ENCODE measurements at regions not wholly inside any gene's neighbourhood (a gene's known extent, or its start where the extent isn't known, plus 50 kb on each side); places are given as distances from the start of the nearest gene placed in this dataset.

DNA sequence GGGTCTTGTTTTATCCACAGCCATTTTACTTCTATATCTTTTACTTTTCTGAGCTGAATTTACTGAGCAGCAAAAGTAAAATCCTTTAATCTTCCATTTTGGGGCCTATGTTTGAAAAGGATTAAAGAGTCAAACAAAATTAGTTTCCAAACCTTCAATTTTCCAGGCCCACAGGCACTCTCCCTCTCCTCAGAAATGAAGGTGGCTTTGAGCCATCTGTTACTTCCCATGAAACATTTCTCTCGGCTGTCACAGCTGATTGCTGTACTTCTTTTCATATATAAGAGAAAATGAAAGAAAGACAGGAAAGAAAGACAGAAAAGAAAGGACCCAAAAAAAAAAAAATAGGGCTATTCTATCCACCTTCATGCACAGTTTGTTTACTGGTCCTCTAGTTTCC, 194.9 kb downstream of the LACC1 start:
- DNase-seq (ENCODE audit: low read depth): no peak
- TF ChIP-seq, protein P1, sequence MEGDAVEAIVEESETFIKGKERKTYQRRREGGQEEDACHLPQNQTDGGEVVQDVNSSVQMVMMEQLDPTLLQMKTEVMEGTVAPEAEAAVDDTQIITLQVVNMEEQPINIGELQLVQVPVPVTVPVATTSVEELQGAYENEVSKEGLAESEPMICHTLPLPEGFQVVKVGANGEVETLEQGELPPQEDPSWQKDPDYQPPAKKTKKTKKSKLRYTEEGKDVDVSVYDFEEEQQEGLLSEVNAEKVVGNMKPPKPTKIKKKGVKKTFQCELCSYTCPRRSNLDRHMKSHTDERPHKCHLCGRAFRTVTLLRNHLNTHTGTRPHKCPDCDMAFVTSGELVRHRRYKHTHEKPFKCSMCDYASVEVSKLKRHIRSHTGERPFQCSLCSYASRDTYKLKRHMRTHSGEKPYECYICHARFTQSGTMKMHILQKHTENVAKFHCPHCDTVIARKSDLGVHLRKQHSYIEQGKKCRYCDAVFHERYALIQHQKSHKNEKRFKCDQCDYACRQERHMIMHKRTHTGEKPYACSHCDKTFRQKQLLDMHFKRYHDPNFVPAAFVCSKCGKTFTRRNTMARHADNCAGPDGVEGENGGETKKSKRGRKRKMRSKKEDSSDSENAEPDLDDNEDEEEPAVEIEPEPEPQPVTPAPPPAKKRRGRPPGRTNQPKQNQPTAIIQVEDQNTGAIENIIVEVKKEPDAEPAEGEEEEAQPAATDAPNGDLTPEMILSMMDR (IDR thresholded peaks at IDR 0.05; ENCODE audit: insufficient read depth, low read depth, low read length, missing control alignments): no peak

DNA sequence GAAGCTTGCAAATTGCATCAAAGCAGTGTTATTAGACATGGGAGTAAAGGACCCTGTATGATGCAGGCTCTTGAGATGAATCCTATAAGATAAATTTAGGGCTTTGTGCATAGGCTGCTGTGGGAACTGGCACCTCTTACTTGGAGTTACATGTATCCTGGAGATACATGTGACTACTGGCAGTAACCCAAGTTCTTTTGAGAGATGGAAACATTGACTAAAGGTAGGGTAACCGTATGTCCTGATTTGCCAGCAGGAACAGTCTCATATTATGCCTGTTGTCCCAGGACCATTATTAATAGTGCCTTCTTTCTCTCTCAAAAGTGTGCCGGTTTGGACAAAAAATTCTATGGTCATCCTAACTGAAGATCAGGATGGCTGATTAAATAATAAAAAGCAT, 195.4 kb downstream of the LACC1 start:
- TF ChIP-seq, protein P1 (IDR thresholded peaks at IDR 0.05; ENCODE audit: insufficient read depth, low read depth, low read length, missing control alignments): no peak
- no peak for DNase-seq (ENCODE audit: low read depth)
- H3K4me3 ChIP-seq (ENCODE audit: low read depth, low read length): no peak overlapping the region

More for the DNA sequence above, 194.9 kb downstream of the LACC1 start:
- H3K4me3 ChIP-seq (ENCODE audit: low read depth, low read length): no peak overlapping the region

DNA sequence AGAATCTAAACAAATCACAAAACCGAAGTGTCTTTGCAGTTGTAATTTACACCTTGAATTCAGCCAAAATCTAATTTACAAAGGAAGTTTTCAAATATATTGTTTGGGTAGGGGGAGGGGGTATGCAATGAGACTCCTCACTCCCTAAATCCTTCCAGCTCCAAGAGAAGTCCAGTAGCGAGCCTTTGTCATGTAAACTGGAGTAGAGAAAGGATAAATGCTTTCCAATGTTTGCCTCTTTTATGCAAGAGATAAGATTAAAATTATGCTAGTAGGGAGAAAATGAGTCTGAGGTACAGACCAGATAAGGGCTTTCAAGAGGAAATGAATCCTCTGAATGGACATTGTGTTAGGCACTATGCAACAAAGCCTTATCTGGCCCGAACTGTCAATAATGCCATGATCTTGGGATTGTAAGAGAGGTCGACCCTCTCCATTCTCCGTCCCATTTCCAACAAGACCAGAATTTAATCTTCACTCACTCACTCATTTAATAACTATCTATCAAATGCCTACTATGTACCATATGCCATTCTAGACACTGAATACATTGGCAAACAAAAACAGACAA, 199.2 kb downstream of the LACC1 start:
- TF ChIP-seq, protein P1 (IDR thresholded peaks at IDR 0.05; ENCODE audit: insufficient read depth, low read depth, low read length, missing control alignments): no peak
- no peak for DNase-seq (ENCODE audit: low read depth)
- no peak overlapping the region for H3K4me3 ChIP-seq (ENCODE audit: low read depth, low read length)

DNA sequence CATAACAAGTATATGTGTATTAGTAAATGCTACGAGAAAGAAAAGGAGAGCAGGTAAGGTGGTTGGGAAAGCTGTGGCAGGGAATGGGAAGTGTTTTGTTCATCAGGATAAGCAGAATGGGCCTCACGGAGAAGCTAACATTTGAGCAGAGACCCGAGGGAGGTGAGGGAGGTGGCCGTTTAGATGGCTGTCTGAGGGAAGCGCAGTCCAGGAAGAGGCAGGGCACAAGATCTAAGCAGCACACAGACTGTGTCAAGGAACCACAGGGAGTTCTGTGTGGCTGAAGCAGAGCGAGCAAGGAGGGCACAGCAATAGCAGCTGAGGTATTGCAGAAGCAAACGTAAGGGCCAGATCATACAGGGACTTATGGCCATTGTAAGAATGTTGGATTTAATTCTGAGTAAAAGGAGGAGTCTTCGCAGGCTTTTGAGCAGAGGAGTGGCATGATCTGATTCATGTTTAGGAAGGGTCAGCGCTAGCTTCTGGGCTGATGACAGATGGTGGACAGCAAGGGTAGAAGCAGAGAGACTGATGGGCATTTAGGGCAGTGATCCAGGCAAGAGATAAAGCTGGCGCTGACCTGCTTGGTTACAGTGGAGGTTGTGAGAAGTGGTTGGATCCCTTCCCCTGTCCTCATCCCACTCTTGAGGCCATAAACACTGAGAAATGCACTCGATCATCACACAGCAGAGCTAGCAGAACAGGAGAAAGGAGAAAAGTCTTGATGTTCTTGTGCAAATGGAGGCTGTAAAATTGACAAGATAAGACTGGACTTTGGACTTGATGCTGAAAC, 199.9 kb downstream of the LACC1 start:
- no peak for DNase-seq (ENCODE audit: low read depth)
- TF ChIP-seq, protein P1 (IDR thresholded peaks at IDR 0.05; ENCODE audit: insufficient read depth, low read depth, low read length, missing control alignments): no peak
- H3K4me3 ChIP-seq (ENCODE audit: low read depth, low read length): no peak overlapping the region

DNA sequence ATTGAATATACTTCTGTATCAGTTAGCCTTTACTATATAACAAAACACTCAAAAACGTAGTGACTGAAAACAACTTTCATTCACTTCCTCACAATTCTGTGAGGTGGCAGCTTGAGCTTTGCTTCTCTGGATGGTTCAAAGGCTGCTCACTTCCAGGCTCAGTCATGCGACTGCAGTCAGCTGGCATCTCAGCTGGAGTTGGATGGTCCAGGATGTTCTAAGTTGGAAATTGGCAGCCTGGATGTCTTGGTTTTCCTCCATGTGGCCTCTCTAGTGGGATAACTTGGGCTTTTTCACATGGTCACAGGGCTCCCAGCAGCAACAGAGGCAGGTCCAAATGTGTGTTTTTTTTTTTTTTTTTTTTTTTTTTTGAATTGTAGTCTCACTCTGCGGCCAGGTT, 204.4 kb downstream of the LACC1 start:
- TF ChIP-seq, protein P1 (IDR thresholded peaks at IDR 0.05; ENCODE audit: insufficient read depth, low read depth, low read length, missing control alignments): no peak
- H3K4me3 ChIP-seq (ENCODE audit: low read depth, low read length): no peak overlapping the region
- DNase-seq (ENCODE audit: low read depth): no peak

DNA sequence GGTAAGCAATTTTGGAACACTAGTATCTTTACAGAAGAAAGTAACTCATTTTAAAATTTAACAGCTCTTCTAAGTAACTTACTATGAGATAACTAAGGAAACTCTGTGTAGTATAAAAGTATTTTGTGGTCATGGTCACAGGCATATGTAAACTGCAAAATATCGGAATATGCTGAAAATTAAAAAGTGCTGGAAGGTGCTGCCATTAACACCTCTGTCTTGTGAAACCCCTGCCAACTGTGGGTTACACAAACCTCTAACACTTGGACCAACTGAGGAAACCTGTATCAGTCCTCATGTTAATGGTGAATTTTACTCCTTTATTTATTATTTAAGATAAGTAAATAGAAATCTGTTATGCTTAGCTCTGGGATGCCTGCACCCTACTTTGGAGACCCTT, 206.7 kb downstream of the LACC1 start:
- TF ChIP-seq, protein P1 (IDR thresholded peaks at IDR 0.05; ENCODE audit: insufficient read depth, low read depth, low read length, missing control alignments): no peak
- no peak for DNase-seq (ENCODE audit: low read depth)
- H3K4me3 ChIP-seq (ENCODE audit: low read depth, low read length): no peak overlapping the region

Measured in GM12865 (cell line).